ENCODE measurements at regions not wholly inside any gene's neighbourhood (a gene's known extent, or its start where the extent isn't known, plus 50 kb on each side); places are given as distances from the start of the nearest gene placed in this dataset.

DNA sequence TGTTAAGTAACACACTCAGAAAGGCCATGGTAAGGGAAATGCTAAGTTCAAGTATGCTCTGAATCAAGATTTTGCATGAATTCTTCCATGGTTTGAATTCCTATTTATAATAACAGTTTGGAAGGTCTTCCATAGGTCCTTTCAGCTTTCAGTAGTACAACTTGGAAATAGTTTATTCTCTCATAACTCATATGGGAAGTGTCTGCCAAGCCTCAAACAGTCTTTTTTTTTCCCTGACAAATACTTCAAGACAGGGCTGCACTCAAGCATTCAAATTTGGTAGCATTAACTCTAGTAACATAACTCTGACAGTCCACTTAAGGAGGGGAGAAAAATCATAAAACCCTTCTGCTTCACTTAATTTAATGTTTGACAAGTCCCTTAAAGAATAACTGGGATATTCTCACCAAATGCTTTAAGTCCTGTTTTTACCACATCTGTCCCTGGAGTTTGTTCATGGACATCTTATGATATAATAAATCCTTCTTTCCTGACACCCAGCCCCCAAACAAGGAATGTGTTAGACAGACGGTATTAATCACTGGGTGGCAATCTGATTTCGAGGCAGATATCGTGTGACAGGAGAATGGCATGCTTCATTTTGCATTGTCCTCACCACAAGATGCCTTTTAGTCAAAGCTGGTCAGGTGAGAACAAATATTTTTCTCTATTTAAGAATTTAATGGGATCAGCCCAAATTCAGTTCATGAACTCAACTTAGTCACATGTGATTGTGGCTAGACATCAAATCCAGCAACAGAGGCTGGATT is 165.7 kb downstream of the BMP4 start:
- DNase-seq (ENCODE audit: insufficient read length, low spot score) = no peak
- TF ChIP-seq POU2F2 (IDR thresholded peaks at IDR 0.05; ENCODE audit: low read depth, low read length) (no peak), PAX5 (IDR thresholded peaks at IDR 0.05; ENCODE audit: insufficient read depth, low read length, severe bottlenecking) (no peak), POLR2AphosphoS5 (IDR thresholded peaks at IDR 0.05; ENCODE audit: low read depth, low read length) (no peak), POLR2A (IDR thresholded peaks at IDR 0.05; ENCODE audit: low read depth, low read length) (no peak)
- FAIRE-seq = no peak

DNA sequence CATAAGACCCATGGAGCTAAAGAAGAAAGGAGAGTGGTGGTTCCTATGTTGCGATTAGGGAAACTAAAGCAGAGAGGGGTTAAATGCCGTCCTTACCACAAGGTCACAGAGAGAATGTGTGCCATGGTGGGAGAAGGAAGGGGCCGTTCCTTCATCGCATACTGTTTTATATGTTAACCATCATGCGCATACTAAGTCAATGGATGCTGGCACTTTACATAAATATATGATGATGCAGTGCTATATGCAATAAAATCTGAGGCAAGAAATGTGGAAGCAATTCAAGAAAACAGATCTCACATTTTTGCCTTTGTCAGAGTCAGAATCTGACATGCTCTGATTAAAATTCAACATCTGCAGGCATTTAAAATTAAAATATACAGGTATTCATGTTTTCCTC is 168.1 kb downstream of the BMP4 start:
- no peak for TF ChIP-seq POU2F2 (IDR thresholded peaks at IDR 0.05; ENCODE audit: low read depth, low read length)
- no peak for TF ChIP-seq POLR2AphosphoS5 (IDR thresholded peaks at IDR 0.05; ENCODE audit: low read depth, low read length)
- no peak for TF ChIP-seq TAF1 (IDR thresholded peaks at IDR 0.05; ENCODE audit: low read depth, low read length)
- no peak for TF ChIP-seq PAX5 (IDR thresholded peaks at IDR 0.05; ENCODE audit: insufficient read depth, low read length, severe bottlenecking)
- no peak for TF ChIP-seq POLR2A (IDR thresholded peaks at IDR 0.05; ENCODE audit: low read depth, low read length)
- no peak for TF ChIP-seq SPI1 (IDR thresholded peaks at IDR 0.05; ENCODE audit: low read depth, low read length)
- DNase-seq (ENCODE audit: insufficient read length, low spot score) (no peak), FAIRE-seq (no peak)

DNA sequence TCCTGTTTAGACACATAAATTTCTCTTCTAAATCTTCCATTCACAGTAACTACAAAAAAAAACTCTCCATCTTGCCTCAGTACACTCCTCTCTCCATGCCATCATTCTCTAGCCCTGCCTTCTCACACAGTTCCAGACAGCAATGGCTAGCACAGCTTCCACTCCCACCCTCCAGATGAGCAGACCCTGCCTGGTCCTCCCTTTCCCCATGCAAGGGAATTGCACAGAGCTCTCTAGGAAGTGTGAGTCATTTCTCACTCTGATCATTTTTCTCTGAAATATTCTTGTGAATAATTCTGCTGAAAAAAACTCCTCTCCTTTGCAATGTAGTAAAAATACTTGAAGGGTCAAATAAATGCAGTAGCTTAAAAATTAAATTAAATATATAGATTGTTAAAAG is 170.6 kb downstream of the BMP4 start:
- no peak for FAIRE-seq
- no peak for DNase-seq (ENCODE audit: insufficient read length, low spot score)
- no peak for TF ChIP-seq POLR2AphosphoS5 (IDR thresholded peaks at IDR 0.05; ENCODE audit: low read depth, low read length)
- TF ChIP-seq PAX5 (IDR thresholded peaks at IDR 0.05; ENCODE audit: insufficient read depth, low read length, severe bottlenecking) = no peak
- TF ChIP-seq SPI1 (IDR thresholded peaks at IDR 0.05; ENCODE audit: low read depth, low read length) = no peak
- no peak for TF ChIP-seq POU2F2 (IDR thresholded peaks at IDR 0.05; ENCODE audit: low read depth, low read length)
- no peak for TF ChIP-seq POLR2A (IDR thresholded peaks at IDR 0.05; ENCODE audit: low read depth, low read length)
- no peak for TF ChIP-seq TAF1 (IDR thresholded peaks at IDR 0.05; ENCODE audit: low read depth, low read length)

DNA sequence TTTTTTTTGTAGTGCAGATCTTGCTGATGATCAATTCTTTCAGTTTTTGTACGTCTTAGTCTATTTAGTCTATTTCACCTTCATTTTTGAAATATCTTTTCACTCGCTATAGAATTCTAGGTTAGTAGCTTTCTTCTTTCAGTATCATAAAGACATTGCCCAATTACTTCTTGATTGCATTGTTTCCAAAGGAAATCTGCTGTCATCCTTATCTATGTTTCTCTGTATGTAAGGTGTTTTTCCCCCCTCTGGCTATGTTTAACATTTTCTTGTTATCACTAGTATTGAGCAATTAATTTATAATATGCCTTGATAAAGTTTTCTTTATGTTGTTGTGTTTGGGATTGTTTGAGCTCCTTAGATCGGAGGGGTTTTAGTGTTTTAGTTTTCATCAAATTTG is 171.9 kb downstream of the BMP4 start:
- TF ChIP-seq TAF1 (IDR thresholded peaks at IDR 0.05; ENCODE audit: low read depth, low read length) (no peak), PAX5 (IDR thresholded peaks at IDR 0.05; ENCODE audit: insufficient read depth, low read length, severe bottlenecking) (no peak), SPI1 (IDR thresholded peaks at IDR 0.05; ENCODE audit: low read depth, low read length) (no peak)
- DNase-seq (ENCODE audit: insufficient read length, low spot score) (no peak), FAIRE-seq (no peak)

DNA sequence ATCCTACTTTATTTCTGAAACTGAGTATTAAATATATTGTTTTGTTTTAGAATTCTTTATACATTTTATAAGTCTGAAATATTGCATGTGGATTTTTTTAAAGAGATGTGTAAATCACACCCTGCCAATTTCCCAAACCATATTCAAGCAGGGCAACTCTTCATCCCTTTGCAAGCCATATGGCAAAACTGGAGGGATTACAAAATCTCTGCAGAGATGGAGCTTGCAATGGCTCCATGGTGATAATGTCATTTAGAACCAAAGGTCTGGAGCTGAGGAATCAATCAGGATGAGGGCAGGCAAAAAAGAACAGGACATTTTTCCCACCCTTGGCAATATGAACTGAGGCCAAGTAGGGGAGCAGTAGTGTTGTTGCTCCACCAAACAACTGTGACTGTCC is 173.4 kb downstream of the BMP4 start:
- TF ChIP-seq TAF1 (IDR thresholded peaks at IDR 0.05; ENCODE audit: low read depth, low read length) (no peak), SPI1 (IDR thresholded peaks at IDR 0.05; ENCODE audit: low read depth, low read length) (no peak), POLR2A (IDR thresholded peaks at IDR 0.05; ENCODE audit: low read depth, low read length) (no peak)
- DNase-seq (ENCODE audit: insufficient read length, low spot score) = no peak
- no peak for FAIRE-seq

GRCh38 chr14:53780051-53780555 is 176.5 kb downstream of the BMP4 start:
- TF ChIP-seq TAF1 (IDR thresholded peaks at IDR 0.05; ENCODE audit: low read depth, low read length) (no peak), PAX5 (IDR thresholded peaks at IDR 0.05; ENCODE audit: insufficient read depth, low read length, severe bottlenecking) (no peak), POLR2AphosphoS5 (IDR thresholded peaks at IDR 0.05; ENCODE audit: low read depth, low read length) (no peak), POLR2A (IDR thresholded peaks at IDR 0.05; ENCODE audit: low read depth, low read length) (no peak), POU2F2 (IDR thresholded peaks at IDR 0.05; ENCODE audit: low read depth, low read length) (no peak), SPI1 (IDR thresholded peaks at IDR 0.05; ENCODE audit: low read depth, low read length) (no peak)
- FAIRE-seq (no peak), DNase-seq (ENCODE audit: insufficient read length, low spot score) (no peak)

GRCh38 chr14:53779301-53779700 is 177.3 kb downstream of the BMP4 start:
- no peak for TF ChIP-seq SPI1 (IDR thresholded peaks at IDR 0.05; ENCODE audit: low read depth, low read length)
- TF ChIP-seq POLR2A (IDR thresholded peaks at IDR 0.05; ENCODE audit: low read depth, low read length) = no peak
- no peak for TF ChIP-seq POU2F2 (IDR thresholded peaks at IDR 0.05; ENCODE audit: low read depth, low read length)
- no peak for TF ChIP-seq POLR2AphosphoS5 (IDR thresholded peaks at IDR 0.05; ENCODE audit: low read depth, low read length)
- TF ChIP-seq TAF1 (IDR thresholded peaks at IDR 0.05; ENCODE audit: low read depth, low read length) = no peak
- no peak for TF ChIP-seq PAX5 (IDR thresholded peaks at IDR 0.05; ENCODE audit: insufficient read depth, low read length, severe bottlenecking)
- DNase-seq (ENCODE audit: insufficient read length, low spot score) = no peak
- no peak for FAIRE-seq

- TF ChIP-seq POU2F2 (IDR thresholded peaks at IDR 0.05; ENCODE audit: low read depth, low read length) (no peak), SPI1 (IDR thresholded peaks at IDR 0.05; ENCODE audit: low read depth, low read length) (no peak), PAX5 (IDR thresholded peaks at IDR 0.05; ENCODE audit: insufficient read depth, low read length, severe bottlenecking) (no peak)
- FAIRE-seq (no peak), DNase-seq (ENCODE audit: insufficient read length, low spot score) (no peak)
These were observed 178.4 kb downstream of the BMP4 start for GRCh38 chr14:53778263-53778662.

DNA sequence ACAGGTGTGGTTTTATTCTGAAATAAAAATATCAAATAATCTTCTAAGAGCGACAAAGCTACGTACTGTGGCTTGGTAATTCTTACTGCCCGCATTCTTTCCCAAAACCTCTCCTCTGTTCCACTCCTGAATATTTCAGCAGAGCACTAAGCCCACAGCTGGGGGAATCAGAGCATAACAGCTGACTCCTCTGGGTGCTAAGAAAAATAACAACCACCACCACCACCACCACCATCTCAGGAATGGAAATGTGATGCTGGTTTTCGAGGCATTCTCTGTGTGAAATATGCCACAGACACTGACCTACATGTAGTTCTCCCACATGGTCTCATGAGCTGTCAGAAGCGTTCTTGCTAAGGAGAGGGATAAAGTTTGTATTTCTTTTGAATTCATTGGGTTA is 183.7 kb downstream of the BMP4 start:
- no peak for FAIRE-seq
- no peak for DNase-seq (ENCODE audit: insufficient read length, low spot score)
- TF ChIP-seq POLR2A (IDR thresholded peaks at IDR 0.05; ENCODE audit: low read depth, low read length) (no peak), POLR2AphosphoS5 (IDR thresholded peaks at IDR 0.05; ENCODE audit: low read depth, low read length) (no peak), POU2F2 (IDR thresholded peaks at IDR 0.05; ENCODE audit: low read depth, low read length) (no peak), SPI1 (IDR thresholded peaks at IDR 0.05; ENCODE audit: low read depth, low read length) (no peak), TAF1 (IDR thresholded peaks at IDR 0.05; ENCODE audit: low read depth, low read length) (no peak)

DNA sequence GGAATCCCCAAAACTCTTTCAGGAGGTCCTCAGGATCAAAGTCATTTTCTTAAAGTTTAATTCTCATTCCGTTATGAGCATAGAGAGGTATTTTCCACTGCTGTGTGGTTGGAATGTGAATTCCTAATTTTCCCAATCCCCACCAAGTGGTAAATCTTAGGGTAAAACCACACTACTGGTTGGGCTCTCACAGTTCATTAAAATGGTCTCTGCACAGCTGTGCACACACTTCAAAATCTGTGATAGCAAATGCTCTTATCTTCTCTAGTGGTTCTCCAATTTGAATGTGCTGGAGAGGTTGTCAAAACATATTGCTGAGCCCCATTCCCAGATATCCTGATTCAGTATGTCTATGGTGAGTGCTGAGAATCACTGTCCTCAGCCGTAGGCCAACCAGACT is 189.1 kb downstream of the BMP4 start:
- FAIRE-seq (no peak), DNase-seq (ENCODE audit: insufficient read length, low spot score) (no peak)
- no peak for TF ChIP-seq POLR2A (IDR thresholded peaks at IDR 0.05; ENCODE audit: low read depth, low read length)
